DND-41 (cell line): ENCODE measurements at regions not wholly inside any gene's neighbourhood (a gene's known extent, or its start where the extent isn't known, plus 50 kb on each side); places are given as distances from the start of the nearest gene placed in this dataset.

Source experiments
- CTCF ChIP-seq: IDR thresholded peaks from 2 replicates; pipeline ENCODE4 v1.5.1; 2012; ENCODE audit warnings: borderline replicate concordance, low read length, moderate library complexity, mild to moderate bottlenecking; ENCODE audit not compliant: poor library complexity, severe bottlenecking; ENCODE audit errors: extremely low read depth
- EZH2 ChIP-seq: IDR thresholded peaks from 3 replicates; pipeline ENCODE4 v1.6.1; 2012; ENCODE audit warnings: borderline replicate concordance, low read depth, mild to moderate bottlenecking, moderate library complexity, low read length, inconsistent platforms; ENCODE audit not compliant: severe bottlenecking

- TF ChIP-seq CTCF (no peak), EZH2 (no peak)
Measured at GRCh38 chr5:163790497-163790896, 285.1 kb downstream of the MAT2B start.
